OCI-LY7 (cell line): ENCODE measurements at regions not wholly inside any gene's neighbourhood (a gene's known extent, or its start where the extent isn't known, plus 50 kb on each side); places are given as distances from the start of the nearest gene placed in this dataset.

Experiments
- BruUV-seq: library from RNA; stranded (reverse); fragments of 400-500 nt; replicated peaks from 2 replicates; lab custom pipeline; 2021; lab: Mats Ljungman, UMichigan
- CTCF ChIA-PET: fragments of 300-600 bp; sonication (Branson Sonifier 250); formaldehyde crosslinking; loops from one replicate; lab custom pipeline; 2022; ENCODE audit warnings: antibody characterized with exemption; ENCODE audit not compliant: unreplicated experiment; lab: Charles Lee
- POLR2A ChIA-PET: fragments of 300-600 bp; sonication (Branson Sonifier 250); formaldehyde crosslinking; loops from one replicate; lab custom pipeline; 2022; ENCODE audit warnings: antibody characterized with exemption; lab: Charles Lee
- DNase-seq: peaks from one replicate; pipeline ENCODE4 v3.0.0-alpha.2; 2015; ENCODE audit warnings: low spot score
- H2AFZ ChIP-seq: fragments of 200-600 bp; sonication (generic), shearing (Covaris generic); 2 replicates; pipeline ENCODE4 v1.6.1; 2014; ENCODE audit warnings: mild to moderate bottlenecking, antibody characterized with exemption, low read length, moderate library complexity
- H3K27ac ChIP-seq: fragments of 200-600 bp; sonication (generic); 2 replicates; pipeline ENCODE4 v1.5.1; 2014; ENCODE audit warnings: mixed run types, low read depth, mild to moderate bottlenecking, moderate library complexity, low read length, inconsistent platforms; ENCODE audit not compliant: poor library complexity, severe bottlenecking
- H3K36me3 ChIP-seq: fragments of 200-600 bp; sonication (generic); 2 replicates; pipeline ENCODE4 v1.6.1; 2014; ENCODE audit warnings: mild to moderate bottlenecking, antibody characterized with exemption, low read length, moderate library complexity, mixed read lengths; ENCODE audit not compliant: insufficient read depth
- H3K4me1 ChIP-seq: fragments of 200-600 bp; sonication (generic); 2 replicates; pipeline ENCODE4 v1.5.1; 2014; ENCODE audit warnings: mild to moderate bottlenecking, low read length; ENCODE audit not compliant: insufficient read depth, poor library complexity, severe bottlenecking
- H3K4me2 ChIP-seq: fragments of 200-600 bp; sonication (generic); 2 replicates; pipeline ENCODE4 v1.6.1; 2014; ENCODE audit warnings: mild to moderate bottlenecking, low read length
- H3K4me3 ChIP-seq: fragments of 200-600 bp; sonication (generic); 2 replicates; pipeline ENCODE4 v1.5.1; 2014; ENCODE audit warnings: mild to moderate bottlenecking, low read depth, low read length; ENCODE audit not compliant: poor library complexity, severe bottlenecking
- H3K79me2 ChIP-seq: fragments of 200-600 bp; sonication (generic); 2 replicates; pipeline ENCODE4 v1.6.1; 2016; ENCODE audit warnings: low read depth, mild to moderate bottlenecking, low read length, moderate library complexity, mixed read lengths; ENCODE audit not compliant: insufficient read depth
- H3K9me2 ChIP-seq: fragments of 200-600 bp; sonication (generic); 2 replicates; pipeline ENCODE4 v1.6.1; 2016; ENCODE audit warnings: mild to moderate bottlenecking, low read length, mixed read lengths; ENCODE audit not compliant: insufficient read depth
- H3K9me3 ChIP-seq: fragments of 200-600 bp; sonication (generic); 2 replicates; pipeline ENCODE4 v1.6.1; 2014; ENCODE audit warnings: mild to moderate bottlenecking, mixed run types, low read length, mixed read lengths
- H4K20me1 ChIP-seq: fragments of 200-600 bp; sonication (generic); 2 replicates; pipeline ENCODE4 v1.6.1; 2014; ENCODE audit warnings: mild to moderate bottlenecking, antibody characterized with exemption, low read length, moderate library complexity, mixed read lengths; ENCODE audit not compliant: insufficient read depth
- CTCF ChIP-seq: fragments of 200-600 bp; sonication (generic); conservative IDR thresholded peaks from 2 replicates; pipeline ENCODE4 v1.5.1; 2014; ENCODE audit warnings: mild to moderate bottlenecking, antibody characterized with exemption, low read length, moderate library complexity, mixed read lengths
- EZH2phosphoT487 ChIP-seq: fragments of 200-600 bp; sonication (generic); IDR thresholded peaks from 2 replicates; pipeline ENCODE4 v1.6.1; 2018; ENCODE audit warnings: low read depth, borderline replicate concordance, mild to moderate bottlenecking, mixed run types, antibody characterized with exemption, low read length, moderate library complexity, mixed read lengths
- intact Hi-C: fragments of 100-400 bp; cut with micrococcal nuclease; formaldehyde crosslinking; loops from one replicate; pipeline ENCODE4 v1.10.0; 2022; ENCODE audit not compliant: unreplicated experiment

- no peak for DNase-seq
- Histone ChIP-seq H3K79me2 (no peaks in the 10 kb centered on the region), H3K36me3 (no peaks in the 10 kb centered on the region), H4K20me1 (no peaks in the 10 kb centered on the region), H3K4me1 (no peaks in the 10 kb centered on the region), H3K4me2 (no peak overlapping the region), H3K9me2 (no peaks in the 10 kb centered on the region), H2AFZ (no peak overlapping the region), H3K4me3 (no peak overlapping the region), H3K9me3 (no peaks in the 10 kb centered on the region), H3K27ac (no peak overlapping the region)
- ChIA-PET POLR2A (interaction anchor here (1.2 kb wide), 1 partner anchor 15 kb away, joined by 4 read pairs; no protein-coding TSS in a partner anchor), CTCF (no interaction called here)
- BruUV-seq = no TSS peak
- TF ChIP-seq EZH2phosphoT487 = no peak
- TF ChIP-seq CTCF = no peak
- intact Hi-C loops = no loop called here
Observed at GRCh38 chr20:22775256-22775655, 190.9 kb upstream of the FOXA2 start.

GRCh38 chr20:22775671-22776139 lies 191.3 kb upstream of the FOXA2 start:
- no TSS peak for BruUV-seq
- ChIA-PET POLR2A (interaction anchor here (1.2 kb wide), 1 partner anchor 15 kb away, joined by 4 read pairs; no protein-coding TSS in a partner anchor), CTCF (no interaction called here)
- intact Hi-C loops = no loop called here
- H3K4me2 ChIP-seq = no peak overlapping the region
- no peaks in the 10 kb centered on the region for H4K20me1 ChIP-seq
- no peaks in the 10 kb centered on the region for H3K9me3 ChIP-seq
- DNase-seq = no peak
- no peak overlapping the region for H2AFZ ChIP-seq
- H3K4me3 ChIP-seq = no peak overlapping the region
- no peaks in the 10 kb centered on the region for H3K4me1 ChIP-seq
- H3K27ac ChIP-seq = no peak overlapping the region
- TF ChIP-seq EZH2phosphoT487 = no peak
- no peak for TF ChIP-seq CTCF
- H3K79me2 ChIP-seq = no peaks in the 10 kb centered on the region
- H3K9me2 ChIP-seq = no peaks in the 10 kb centered on the region
- H3K36me3 ChIP-seq = no peaks in the 10 kb centered on the region

- TF ChIP-seq CTCF = no peak
- no peak for TF ChIP-seq EZH2phosphoT487
- no peak overlapping the region for H3K4me3 ChIP-seq
- H3K4me2 ChIP-seq = no peak overlapping the region
- intact Hi-C loops = no loop called here
- DNase-seq = no peak
- no TSS peak for BruUV-seq
- no peak overlapping the region for H3K27ac ChIP-seq
- POLR2A ChIA-PET = interaction anchor here (1.2 kb wide), 1 partner anchor 16 kb away, joined by 4 read pairs; no protein-coding TSS in a partner anchor
- H3K9me3 ChIP-seq = no peaks in the 10 kb centered on the region
- no peaks in the 10 kb centered on the region for H3K4me1 ChIP-seq
- CTCF ChIA-PET = no interaction called here
- H3K9me2 ChIP-seq = no peaks in the 10 kb centered on the region
- no peaks in the 10 kb centered on the region for H3K36me3 ChIP-seq
- no peaks in the 10 kb centered on the region for H4K20me1 ChIP-seq
- H3K79me2 ChIP-seq = no peaks in the 10 kb centered on the region
- no peak overlapping the region for H2AFZ ChIP-seq
Observed at GRCh38 chr20:22776369-22776768, 192.0 kb upstream of the FOXA2 start.
